A673 (cell line): ENCODE measurements at regions not wholly inside any gene's neighbourhood (a gene's known extent, or its start where the extent isn't known, plus 50 kb on each side); places are given as distances from the start of the nearest gene placed in this dataset.

Experiments used
- BruUV-seq: library from RNA; stranded (reverse); fragments of 400-500 nt; replicated peaks from 2 replicates; lab custom pipeline; 2021; lab: Mats Ljungman, UMichigan
- CTCF ChIA-PET: fragments of 300-600 bp; sonication (Branson Sonifier 250); formaldehyde crosslinking; loops from one replicate; lab custom pipeline; 2022; ENCODE audit warnings: antibody characterized with exemption; lab: Charles Lee
- POLR2A ChIA-PET: fragments of 300-600 bp; sonication (Branson Sonifier 250); formaldehyde crosslinking; loops from one replicate; lab custom pipeline; 2022; ENCODE audit warnings: antibody characterized with exemption; ENCODE audit not compliant: low non-redundant PET; lab: Charles Lee
- DNase-seq: peaks from one replicate; pipeline ENCODE4 v3.0.0-alpha.2; 2015; ENCODE audit warnings: low spot score
- H3K27ac ChIP-seq: fragments of 200-600 bp; sonication (generic); 2 replicates; pipeline ENCODE4 v1.5.1; 2016; ENCODE audit warnings: mixed run types, low read depth, mild to moderate bottlenecking, mixed read lengths, antibody characterized with exemption, low read length; ENCODE audit not compliant: poor library complexity, severe bottlenecking
- H3K27me3 ChIP-seq: fragments of 200-600 bp; sonication (generic); replicated peaks from 2 replicates; pipeline ENCODE4 v1.6.1; 2017; ENCODE audit warnings: mixed run types, low read depth, mild to moderate bottlenecking, mixed read lengths, antibody characterized with exemption, low read length; ENCODE audit not compliant: insufficient read depth, poor library complexity
- H3K36me3 ChIP-seq: fragments of 200-600 bp; sonication (generic); 2 replicates; pipeline ENCODE4 v1.6.1; 2016; ENCODE audit warnings: mixed run types, mild to moderate bottlenecking, mixed read lengths, antibody characterized with exemption, low read length; ENCODE audit not compliant: insufficient read depth, poor library complexity, severe bottlenecking
- H3K4me1 ChIP-seq: fragments of 200-600 bp; sonication (generic); 2 replicates; pipeline ENCODE4 v1.6.1; 2017; ENCODE audit warnings: mixed run types, mild to moderate bottlenecking, mixed read lengths, antibody characterized with exemption, low read length; ENCODE audit not compliant: insufficient read depth, poor library complexity, severe bottlenecking
- H3K4me3 ChIP-seq: fragments of 200-600 bp; sonication (generic); 2 replicates; pipeline ENCODE4 v1.5.1; 2016; ENCODE audit warnings: low read depth, mixed run types, mild to moderate bottlenecking, mixed read lengths, low read length; ENCODE audit not compliant: poor library complexity, severe bottlenecking
- H3K9me3 ChIP-seq: fragments of 200-600 bp; sonication (generic); 2 replicates; pipeline ENCODE4 v1.6.1; 2016; ENCODE audit warnings: mixed run types, low read depth, mild to moderate bottlenecking, mixed read lengths, antibody characterized with exemption, low read length; ENCODE audit not compliant: poor library complexity, severe bottlenecking
- EZH2 ChIP-seq: fragments of 200-600 bp; sonication (generic); IDR thresholded peaks from 2 replicates; pipeline ENCODE4 v1.6.1; 2017; ENCODE audit warnings: borderline replicate concordance, low read depth, mild to moderate bottlenecking, mixed read lengths, antibody characterized with exemption, low read length; ENCODE audit not compliant: poor library complexity, severe bottlenecking
- intact Hi-C: fragments of 100-400 bp; cut with micrococcal nuclease; formaldehyde crosslinking; loops from one replicate; pipeline ENCODE4 v1.10.0; 2022; ENCODE audit not compliant: unreplicated experiment
- TF ChIP-seq, protein P1 (sequence below): fragments of 300-800, 200-600 bp; sonication (generic); conservative IDR thresholded peaks from 2 replicates; pipeline ENCODE4 v1.5.1; 2017; ENCODE audit warnings: low read depth, mild to moderate bottlenecking, antibody characterized with exemption, low read length, moderate library complexity, mixed read lengths

DNA sequence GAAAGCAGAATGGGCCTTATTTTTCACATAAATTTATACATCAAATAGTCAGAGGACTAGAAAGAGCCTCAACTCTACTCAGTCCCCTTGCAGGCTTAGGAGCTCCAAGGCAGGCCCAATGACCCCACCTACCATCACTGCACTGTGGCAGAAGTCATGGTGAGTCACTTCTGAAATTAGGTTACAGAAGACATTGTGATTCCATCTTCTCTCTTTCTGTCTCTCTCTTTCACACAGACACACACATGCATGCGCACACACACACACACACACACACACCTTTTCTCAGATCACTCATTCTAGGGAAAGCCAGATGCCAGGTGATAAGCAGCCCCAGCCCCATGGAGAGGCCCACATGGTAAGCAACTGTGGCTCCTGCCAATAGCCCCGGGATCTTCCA is 103.8 kb downstream of the C6orf118 start:
- H3K36me3 ChIP-seq, result no peaks in the 10 kb centered on the region
- H3K27me3 ChIP-seq, result no peaks in the 10 kb centered on the region
- BruUV-seq, result no TSS peak
- intact Hi-C loops, result no loop called here
- POLR2A ChIA-PET, result no interaction called here
- CTCF ChIA-PET, result no interaction called here
- no peak for DNase-seq
- TF ChIP-seq, protein P1, sequence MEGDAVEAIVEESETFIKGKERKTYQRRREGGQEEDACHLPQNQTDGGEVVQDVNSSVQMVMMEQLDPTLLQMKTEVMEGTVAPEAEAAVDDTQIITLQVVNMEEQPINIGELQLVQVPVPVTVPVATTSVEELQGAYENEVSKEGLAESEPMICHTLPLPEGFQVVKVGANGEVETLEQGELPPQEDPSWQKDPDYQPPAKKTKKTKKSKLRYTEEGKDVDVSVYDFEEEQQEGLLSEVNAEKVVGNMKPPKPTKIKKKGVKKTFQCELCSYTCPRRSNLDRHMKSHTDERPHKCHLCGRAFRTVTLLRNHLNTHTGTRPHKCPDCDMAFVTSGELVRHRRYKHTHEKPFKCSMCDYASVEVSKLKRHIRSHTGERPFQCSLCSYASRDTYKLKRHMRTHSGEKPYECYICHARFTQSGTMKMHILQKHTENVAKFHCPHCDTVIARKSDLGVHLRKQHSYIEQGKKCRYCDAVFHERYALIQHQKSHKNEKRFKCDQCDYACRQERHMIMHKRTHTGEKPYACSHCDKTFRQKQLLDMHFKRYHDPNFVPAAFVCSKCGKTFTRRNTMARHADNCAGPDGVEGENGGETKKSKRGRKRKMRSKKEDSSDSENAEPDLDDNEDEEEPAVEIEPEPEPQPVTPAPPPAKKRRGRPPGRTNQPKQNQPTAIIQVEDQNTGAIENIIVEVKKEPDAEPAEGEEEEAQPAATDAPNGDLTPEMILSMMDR, result no peak
- no peak for TF ChIP-seq EZH2
- H3K9me3 ChIP-seq, result no peaks in the 10 kb centered on the region
- H3K4me3 ChIP-seq, result no peak overlapping the region
- no peaks in the 10 kb centered on the region for H3K4me1 ChIP-seq
- no peak overlapping the region for H3K27ac ChIP-seq

- no TSS peak for BruUV-seq
- CTCF ChIA-PET, result no interaction called here
- Histone ChIP-seq H3K27ac (no peak overlapping the region), H3K27me3 (no peaks in the 10 kb centered on the region), H3K4me1 (no peaks in the 10 kb centered on the region), H3K36me3 (no peaks in the 10 kb centered on the region), H3K4me3 (no peak overlapping the region), H3K9me3 (no peaks in the 10 kb centered on the region)
- TF ChIP-seq, protein P1, result no peak
- no peak for TF ChIP-seq EZH2
- intact Hi-C loops, result no loop called here
- POLR2A ChIA-PET, result no interaction called here
- no peak for DNase-seq
Measured at GRCh38 chr6:165204807-165205545, 104.4 kb downstream of the C6orf118 start.

DNA sequence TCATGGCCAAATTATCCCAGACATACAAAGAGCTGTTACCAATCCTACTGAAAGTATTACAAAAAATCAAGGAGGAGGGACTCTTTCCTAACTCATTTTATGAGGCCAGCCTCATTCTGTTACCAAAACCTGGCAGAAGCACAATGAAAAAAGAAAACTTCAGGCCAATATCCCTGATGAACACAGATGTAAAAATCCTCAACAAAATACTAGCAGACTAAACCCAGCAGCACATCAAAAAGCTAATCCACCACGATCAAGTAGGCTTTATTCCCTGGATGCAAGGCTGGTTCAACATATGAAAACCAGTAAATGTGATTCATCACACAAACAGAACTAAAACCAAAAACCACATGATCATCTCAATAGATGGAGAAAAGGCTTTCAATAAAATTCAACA is 109.2 kb downstream of the C6orf118 start:
- Histone ChIP-seq H3K36me3 (no peaks in the 10 kb centered on the region), H3K4me1 (no peaks in the 10 kb centered on the region), H3K4me3 (no peak overlapping the region), H3K9me3 (no peaks in the 10 kb centered on the region), H3K27me3 (no peaks in the 10 kb centered on the region), H3K27ac (no peak overlapping the region)
- no peak for DNase-seq
- ChIA-PET POLR2A (no interaction called here), CTCF (no interaction called here)
- intact Hi-C loops, result no loop called here
- TF ChIP-seq, protein P1, result no peak
- TF ChIP-seq EZH2, result no peak
- no TSS peak for BruUV-seq
